SK-N-SH (cell line): ENCODE measurements at regions not wholly inside any gene's neighbourhood (a gene's known extent, or its start where the extent isn't known, plus 50 kb on each side); places are given as distances from the start of the nearest gene placed in this dataset.

Experiments used
- CTCF ChIA-PET: fragments of 300-600, 350-600 bp; formaldehyde crosslinking; extraction: SDS; loops from one replicate; lab custom pipeline; 2021; lab: Yijun Ruan, JAX
- POLR2A ChIA-PET: fragments of 350-600 bp; sonication (Branson Sonifier 250); formaldehyde crosslinking; extraction: SDS; loops from one replicate; lab custom pipeline; 2020; ENCODE audit warnings: antibody characterized with exemption, inconsistent platforms; lab: Yijun Ruan, JAX
- DNase-seq: peaks from one replicate; pipeline ENCODE4 v3.0.0; 2012
- H2AFZ ChIP-seq: fragments of 200-600 bp; sonication (generic); 2 replicates; pipeline ENCODE4 v1.8.1; 2016; ENCODE audit warnings: antibody characterized with exemption, mild to moderate bottlenecking, low read depth
- H3F3A ChIP-seq: fragments of 200-600 bp; sonication (generic); replicated peaks from 2 replicates; pipeline ENCODE3; 2016; ENCODE audit warnings: antibody characterized with exemption, mild to moderate bottlenecking; ENCODE audit not compliant: insufficient read depth
- H3K27ac ChIP-seq, 2 experiments: fragments of 200-500 bp in 1 of 2; fragments of 200-600 bp in 1 of 2; sonication (Bioruptor generic) in 1 of 2; sonication (generic), shearing (Covaris generic) in 1 of 2; 2 replicates each; pipeline versions ENCODE4 v1.5.1 to v1.6.1; 2014 to 2016; ENCODE audit warnings: low read depth in 2 of 2, inconsistent platforms in 1 of 2, low read length in 1 of 2, mild to moderate bottlenecking in 1 of 2, mixed read lengths in 1 of 2
- H3K27me3 ChIP-seq: fragments of 200-600 bp; sonication (generic), shearing (Covaris generic); 2 replicates; pipeline ENCODE4 v1.6.1; 2016; ENCODE audit warnings: mixed run types; ENCODE audit not compliant: insufficient read depth
- H3K36me3 ChIP-seq, 2 experiments: fragments of 200-500 bp in 1 of 2; fragments of 200-600 bp in 1 of 2; sonication (Bioruptor generic) in 1 of 2; sonication (generic) in 1 of 2; replicated peaks in 1 of 2; 2 replicates each; pipeline versions ENCODE3 to v1.5.1; 2014 to 2016; ENCODE audit warnings: low read length in 1 of 2, mild to moderate bottlenecking in 1 of 2; ENCODE audit not compliant: insufficient read depth in 2 of 2, control insufficient read depth in 1 of 2
- H3K4me1 ChIP-seq, 2 experiments: fragments of 200-500 bp in 1 of 2; fragments of 200-600 bp in 1 of 2; sonication (Bioruptor generic) in 1 of 2; sonication (generic), shearing (Covaris generic) in 1 of 2; 2 replicates each; pipeline versions ENCODE4 v1.5.1 to v1.6.1; 2014 to 2016; ENCODE audit warnings: low read depth in 1 of 2, low read length in 1 of 2, mixed run types in 1 of 2; ENCODE audit not compliant: insufficient read depth in 2 of 2, control insufficient read depth in 1 of 2
- H3K4me2 ChIP-seq: fragments of 200-600 bp; sonication (generic), shearing (Covaris generic); 2 replicates; pipeline ENCODE4 v1.6.1; 2017; ENCODE audit warnings: mixed run types
- H3K4me3 ChIP-seq, 2 experiments: fragments of 200-500 bp in 1 of 2; fragments of 200-600 bp in 1 of 2; sonication (Bioruptor generic) in 1 of 2; sonication (generic), shearing (Covaris generic) in 1 of 2; 2 replicates each; pipeline versions ENCODE4 v1.5.1 to v1.8.1; 2014 to 2016; ENCODE audit warnings: low read depth in 2 of 2, inconsistent platforms in 1 of 2, low read length in 1 of 2, mild to moderate bottlenecking in 1 of 2, mixed read lengths in 1 of 2, moderate library complexity in 1 of 2
- H3K79me2 ChIP-seq: fragments of 200-600 bp; sonication (generic); 2 replicates; pipeline ENCODE4 v1.8.1; 2017; ENCODE audit warnings: mild to moderate bottlenecking; ENCODE audit not compliant: insufficient read depth
- H3K9ac ChIP-seq: fragments of 200-600 bp; sonication (generic); 2 replicates; pipeline ENCODE4 v1.6.1; 2017; ENCODE audit warnings: mixed run types
- H3K9me2 ChIP-seq: fragments of 200-600 bp; sonication (generic); 2 replicates; pipeline ENCODE4 v1.6.1; 2017; ENCODE audit warnings: mixed run types
- H3K9me3 ChIP-seq: fragments of 200-600 bp; sonication (generic); 2 replicates; pipeline ENCODE4 v1.6.1; 2017; ENCODE audit warnings: mixed run types, mild to moderate bottlenecking, moderate library complexity
- H4K20me1 ChIP-seq: fragments of 200-600 bp; sonication (generic); 2 replicates; pipeline ENCODE4 v1.6.1; 2017; ENCODE audit warnings: mild to moderate bottlenecking, mixed run types; ENCODE audit not compliant: insufficient read depth
- CHD2 ChIP-seq: fragments of 150-350 bp; IDR thresholded peaks from 2 replicates; pipeline ENCODE4 v1.6.1; 2018; ENCODE audit warnings: low read length; ENCODE audit not compliant: partially characterized antibody
- CTCF ChIP-seq: fragments of 200-600 bp; sonication (generic); IDR thresholded peaks from 2 replicates; pipeline ENCODE4 v1.6.1; 2017; ENCODE audit warnings: antibody characterized with exemption, mild to moderate bottlenecking, moderate library complexity
- EP300 ChIP-seq, 2 experiments: IDR thresholded peaks; 2 replicates each; pipeline versions ENCODE4 v1.4.0 to v1.6.1; 2012; ENCODE audit warnings: borderline replicate concordance in 1 of 2, low read depth in 1 of 2, low read length in 1 of 2
- FOSL2 ChIP-seq: IDR thresholded peaks from 2 replicates; pipeline ENCODE4 v1.4.0; 2012; ENCODE audit warnings: low read depth, mild to moderate bottlenecking, moderate library complexity, borderline replicate concordance
- GABPA ChIP-seq: IDR thresholded peaks from 2 replicates; pipeline ENCODE4 v1.4.0; 2012; ENCODE audit warnings: low read depth, mild to moderate bottlenecking
- GATA2 ChIP-seq: sonication (generic); formaldehyde crosslinking; IDR thresholded peaks from 2 replicates; pipeline ENCODE4 v1.5.0; 2020; ENCODE audit warnings: mild to moderate bottlenecking, missing genetic modification reagents
- IRF3 ChIP-seq: fragments of 150-350 bp; IDR thresholded peaks from 2 replicates; pipeline ENCODE4 v1.6.1; 2016; ENCODE audit warnings: mild to moderate bottlenecking, low read depth, low read length
- MEF2A ChIP-seq: IDR thresholded peaks from 2 replicates; pipeline ENCODE4 v1.4.0; 2012; ENCODE audit warnings: low read depth, borderline replicate concordance
- NRF1 ChIP-seq: IDR thresholded peaks from 2 replicates; pipeline ENCODE4 v1.6.1; 2012; ENCODE audit warnings: low read depth, mild to moderate bottlenecking, low read length
- POLR2AphosphoS5 ChIP-seq: IDR thresholded peaks from 2 replicates; pipeline ENCODE4 v1.6.1; 2012; ENCODE audit warnings: low read depth, low read length
- RAD21 ChIP-seq: IDR thresholded peaks from 2 replicates; pipeline ENCODE4 v1.6.1; 2012; ENCODE audit warnings: mild to moderate bottlenecking, low read length
- RCOR1 ChIP-seq: fragments of 150-350 bp; IDR thresholded peaks from 2 replicates; pipeline ENCODE4 v1.6.1; 2017; ENCODE audit warnings: antibody characterized with exemption, low read length
- REST ChIP-seq: IDR thresholded peaks from 2 replicates; pipeline ENCODE4 v1.6.1; 2012; ENCODE audit warnings: mild to moderate bottlenecking, low read depth, low read length, moderate library complexity
- RXRA ChIP-seq: IDR thresholded peaks from 2 replicates; pipeline ENCODE4 v1.4.0; 2012; ENCODE audit warnings: low read depth, mild to moderate bottlenecking, borderline replicate concordance
- USF2 ChIP-seq: fragments of 150-350 bp; IDR thresholded peaks from 2 replicates; pipeline ENCODE4 v1.6.1; 2017; ENCODE audit warnings: antibody characterized with exemption, low read length, low read depth, borderline replicate concordance
- WGBS: methylation state at CpG from one replicate; pipeline ENCODE4 v1.1.6; 2017; ENCODE audit warnings: low lambda C conversion rate; 5-methylcytosine and 5-hydroxymethylcytosine counted together

GRCh38 chr2:90207454-90208058 is 1516.1 kb downstream of the RPIA start (continued):
- no peak for TF ChIP-seq REST
- TF ChIP-seq, all 33 proteins: peak for 3

- POLR2A ChIA-PET = no interaction called here
- CTCF ChIA-PET = no interaction called here
- DNase-seq = no peak
- Histone ChIP-seq H3K4me3 (no peak overlapping the region), H3K4me2 (no peak overlapping the region), H3F3A (no peaks in the 10 kb centered on the region), H4K20me1 (no peaks in the 10 kb centered on the region), H3K27me3 (no peaks in the 10 kb centered on the region), H3K4me1 (no peaks in the 10 kb centered on the region), H3K9me2 (no peaks in the 10 kb centered on the region), H3K9ac (no peak overlapping the region), H3K79me2 (no peaks in the 10 kb centered on the region), H3K27ac (no peak overlapping the region), H3K36me3 (no peaks in the 10 kb centered on the region), H3K9me3 (no peaks in the 10 kb centered on the region), H2AFZ (no peak overlapping the region)
- WGBS = 14% methylated on average over 5 of the region's 5 CpGs
- TF ChIP-seq RCOR1 (no peak), CTCF (no peak), NRF1 (no peak), FOSL2 (no peak)
Observed at GRCh38 chr2:90209009-90209408, 1517.5 kb downstream of the RPIA start.

GRCh38 chr2:90209806-90210205 is 1518.3 kb downstream of the RPIA start:
- Histone ChIP-seq H3K36me3 (no peaks in the 10 kb centered on the region), H2AFZ (no peak overlapping the region), H4K20me1 (no peaks in the 10 kb centered on the region), H3K4me1 (no peaks in the 10 kb centered on the region), H3K27me3 (no peaks in the 10 kb centered on the region), H3K9ac (no peak overlapping the region), H3K9me2 (no peaks in the 10 kb centered on the region), H3F3A (no peaks in the 10 kb centered on the region), H3K79me2 (no peaks in the 10 kb centered on the region), H3K4me2 (no peak overlapping the region), H3K4me3 (no peak overlapping the region), H3K27ac (no peak overlapping the region), H3K9me3 (no peaks in the 10 kb centered on the region)
- CTCF ChIA-PET = no interaction called here
- DNase-seq = no peak
- 0% methylated on average over 1 of the region's 4 CpGs for WGBS
- POLR2A ChIA-PET = no interaction called here
- TF ChIP-seq NRF1 = no peak
- no peak for TF ChIP-seq RAD21
- no peak for TF ChIP-seq MEF2A
- TF ChIP-seq EP300 (IDR thresholded peaks at IDR 0.05; ENCODE audit: borderline replicate concordance in 1 of 2, low read depth in 1 of 2, low read length in 1 of 2) = no peak
- no peak for TF ChIP-seq IRF3
- no peak for TF ChIP-seq GABPA
- TF ChIP-seq RXRA = no peak
- TF ChIP-seq CHD2 = no peak
- TF ChIP-seq CTCF = no peak
- TF ChIP-seq POLR2AphosphoS5 = no peak
- TF ChIP-seq FOSL2 = no peak
- no peak for TF ChIP-seq USF2
- no peak for TF ChIP-seq GATA2 (CRISPR knock-in tag)
